RWPE1 (cell line): ENCODE measurements at regions not wholly inside any gene's neighbourhood (a gene's known extent, or its start where the extent isn't known, plus 50 kb on each side); places are given as distances from the start of the nearest gene placed in this dataset.
"Not testable (repeated sequence)": the region's sequence is repeated elsewhere in the genome, so short reads cannot be mapped to it uniquely, and the experiment has no call there.

Experiments used
- CTCF ChIA-PET: fragments of 350-600 bp; sonication (Branson Sonifier 250); formaldehyde crosslinking; extraction: SDS; loops from one replicate; lab custom pipeline; 2021; lab: Yijun Ruan, JAX
- POLR2A ChIA-PET: fragments of 400-600 bp; formaldehyde crosslinking; extraction: SDS; loops from one replicate; lab custom pipeline; 2020; ENCODE audit warnings: antibody characterized with exemption; ENCODE audit not compliant: low non-redundant PET; lab: Yijun Ruan, JAX
- DNase-seq: peaks from one replicate; pipeline ENCODE4 v3.0.0; 2012; ENCODE audit warnings: low spot score
- H3K27ac ChIP-seq: fragments of 450-650 bp; 2 replicates; pipeline ENCODE4 v1.5.1; 2017
- CTCF ChIP-seq: fragments of 450-650 bp; conservative IDR thresholded peaks from 2 replicates; pipeline ENCODE4 v1.5.1; 2017; ENCODE audit warnings: low read depth, mild to moderate bottlenecking

DNA sequence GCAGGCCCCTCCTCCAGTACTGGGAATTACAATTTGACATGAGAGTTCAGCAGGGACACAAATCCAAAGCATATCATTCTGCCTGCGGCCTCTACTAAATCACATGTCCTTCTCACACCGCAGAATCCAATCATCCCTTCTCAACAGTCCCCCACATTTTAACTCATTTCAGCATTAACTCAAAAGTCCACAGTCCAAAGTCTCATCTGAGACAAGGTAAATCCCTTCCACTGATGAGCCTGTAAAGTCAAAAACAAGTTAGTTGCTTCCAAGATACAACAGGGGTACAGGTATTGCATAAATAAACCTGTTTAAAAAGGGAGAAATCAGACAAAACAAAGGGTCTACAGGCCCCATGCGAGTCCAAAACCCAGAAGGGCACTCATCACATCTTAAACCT is 64.0 kb downstream of the EBNA1BP2 start:
- DNase-seq = no peak
- TF ChIP-seq CTCF = no peak
- ChIA-PET POLR2A (no interaction called here), CTCF (no interaction called here)
- no peak overlapping the region for H3K27ac ChIP-seq

- POLR2A ChIA-PET = no interaction called here
These were observed 64.4 kb downstream of the EBNA1BP2 start for GRCh38 chr1:43107664-43108063.

GRCh38 chr1:43104027-43104763 is 67.9 kb downstream of the EBNA1BP2 start:
- DNase-seq = no peak
- no peak for TF ChIP-seq CTCF
- CTCF ChIA-PET = no interaction called here
- H3K27ac ChIP-seq = no peak overlapping the region
- POLR2A ChIA-PET = no interaction called here

More at GRCh38 chr1:43107664-43108063, 64.4 kb downstream of the EBNA1BP2 start:
- no peak overlapping the region for H3K27ac ChIP-seq
- no peak for TF ChIP-seq CTCF
- CTCF ChIA-PET = no interaction called here
- no peak for DNase-seq

GRCh38 chr1:43101061-43101460 is 71.0 kb downstream of the EBNA1BP2 start:
- CTCF ChIA-PET = interaction anchor here (0.5 kb wide), 1 partner anchor 320 kb away, joined by 3 read pairs; no protein-coding TSS in a partner anchor
- no peak for TF ChIP-seq CTCF
- POLR2A ChIA-PET = no interaction called here
- DNase-seq = no peak
- no peak overlapping the region for H3K27ac ChIP-seq

DNA sequence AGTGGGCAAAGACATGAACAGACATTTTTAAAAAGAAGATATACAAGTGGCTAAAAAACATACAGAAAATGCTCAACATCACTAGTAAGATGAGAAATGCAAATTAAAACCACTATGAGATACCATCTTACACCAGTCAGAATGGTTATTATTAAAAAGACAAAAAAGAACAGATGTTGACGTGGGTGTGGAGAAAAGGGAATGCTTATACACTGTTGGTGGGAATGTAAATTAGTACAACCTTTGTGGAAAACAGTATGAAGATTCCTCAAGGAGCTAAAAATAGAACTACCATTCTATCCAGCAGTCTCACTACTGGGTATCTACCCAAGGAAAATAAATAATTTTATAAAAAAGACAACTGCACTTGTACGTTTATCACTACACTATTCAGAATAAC is 73.9 kb downstream of the EBNA1BP2 start:
- no peak for TF ChIP-seq CTCF
- no peak for DNase-seq
- no peak overlapping the region for H3K27ac ChIP-seq
- ChIA-PET CTCF (interaction anchor here (0.6 kb wide), 1 partner anchor 454 kb away, joined by 3 read pairs; no protein-coding TSS in a partner anchor), POLR2A (no interaction called here)

GRCh38 chr1:43096528-43096927 is 75.6 kb downstream of the EBNA1BP2 start:
- CTCF ChIA-PET = interaction anchor here (0.6 kb wide), 1 partner anchor 57 kb away, joined by 4 read pairs; no protein-coding TSS in a partner anchor
- H3K27ac ChIP-seq, POLR2A ChIA-PET, DNase-seq: not testable (repeated sequence)

DNA sequence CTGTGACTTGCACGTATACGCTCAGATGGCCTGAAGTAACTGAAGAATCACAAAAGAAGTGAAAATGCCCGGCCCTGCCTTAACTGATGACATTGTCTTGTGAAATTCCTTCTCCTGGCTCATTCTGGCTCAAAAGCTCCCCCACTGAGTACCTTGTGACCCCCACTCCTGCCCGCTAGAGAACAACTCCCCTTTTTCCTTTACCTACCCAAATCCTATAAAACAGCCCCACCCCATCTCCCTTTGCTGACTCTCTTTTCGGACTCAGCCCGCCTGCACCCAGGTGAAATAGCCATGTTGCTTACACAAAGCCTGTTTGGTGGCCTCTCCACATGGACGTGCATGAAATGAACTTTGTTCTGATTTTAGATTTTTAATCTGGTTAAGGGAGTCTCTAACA is 81.3 kb downstream of the EBNA1BP2 start:
- POLR2A ChIA-PET, CTCF ChIA-PET, DNase-seq, H3K27ac ChIP-seq: not testable (repeated sequence)

GRCh38 chr1:43090157-43090556 is 81.9 kb downstream of the EBNA1BP2 start:
- CTCF ChIA-PET = interaction anchor here (1.0 kb wide), 1 partner anchor 274 kb away, joined by 5 read pairs; no protein-coding TSS in a partner anchor
- POLR2A ChIA-PET, DNase-seq, H3K27ac ChIP-seq: not testable (repeated sequence)
